ENCODE measurements at regions not wholly inside any gene's neighbourhood (a gene's known extent, or its start where the extent isn't known, plus 50 kb on each side); places are given as distances from the start of the nearest gene placed in this dataset.

GRCh38 chr3:193938613-193939012 is 197.3 kb upstream of the HES1 start:
- no peak for TF ChIP-seq GATA2 (IDR thresholded peaks at IDR 0.05; ENCODE audit: low read depth, low read length)
- no peak for TF ChIP-seq GATA3 (IDR thresholded peaks at IDR 0.05; ENCODE audit: low read depth, low read length)

Measured in SH-SY5Y (cell line).